Peyer's patch (tissue), 4 donors: ENCODE measurements at regions not wholly inside any gene's neighbourhood (a gene's known extent, or its start where the extent isn't known, plus 50 kb on each side); places are given as distances from the start of the nearest gene placed in this dataset.

ENCODE experiments used
- CTCF ChIP-seq, 6 experiments: fragments of 450-650 bp in 4 of 6; fragments of 200-600 bp in 2 of 6; sonication (generic) in 1 of 6; IDR thresholded peaks; one replicate each; pipeline ENCODE4 v1.5.1; 2017 to 2019; ENCODE audit warnings: antibody characterized with exemption in 6 of 6, mild to moderate bottlenecking in 3 of 6, moderate library complexity in 1 of 6
- POLR2A ChIP-seq, 2 donors: fragments of 450-650 bp; IDR thresholded peaks; one replicate each; pipeline ENCODE4 v1.5.1; 2017; ENCODE audit warnings: antibody characterized with exemption in 2 of 2, mild to moderate bottlenecking in 2 of 2, moderate library complexity in 2 of 2

GRCh38 chr1:59146651-59147358 lies 150.1 kb upstream of the FGGY start:
- TF ChIP-seq CTCF (IDR thresholded peaks at IDR 0.05) (peak in 3 of 6 experiments; percentile 8 to 28 (median 20)), POLR2A (IDR thresholded peaks at IDR 0.05) (no peak)
